HepG2 (cell line): ENCODE measurements at regions not wholly inside any gene's neighbourhood (a gene's known extent, or its start where the extent isn't known, plus 50 kb on each side); places are given as distances from the start of the nearest gene placed in this dataset.

Experiments
- ATAC-seq: fragments of 200-7000 bp; cut with Tn5 transposase; 3 replicates; pipeline ENCODE4 v1.9.1; 2020; ENCODE audit warnings: mild to moderate bottlenecking, moderate library complexity
- BruUV-seq: library from RNA; stranded (reverse); fragments of 400-500 nt; replicated peaks from 2 replicates; lab custom pipeline; 2021; lab: Mats Ljungman, UMichigan
- CTCF ChIA-PET: fragments of 300-600 bp; formaldehyde crosslinking; extraction: SDS; loops from one replicate; lab custom pipeline; 2021; ENCODE audit warnings: low total read pairs, inconsistent platforms, low intra/inter-chr PET ratio; lab: Yijun Ruan, JAX
- POLR2A ChIA-PET: fragments of 350-600 bp; sonication (Branson Sonifier 250); formaldehyde crosslinking; loops from one replicate; lab custom pipeline; 2020; ENCODE audit warnings: antibody characterized with exemption, inconsistent platforms; lab: Yijun Ruan, JAX
- DNase-seq: peaks from one replicate; pipeline ENCODE4 v3.0.0-alpha.2; 2015; ENCODE audit warnings: low spot score
- FAIRE-seq: peaks from 3 replicates; lab custom pipeline; 2011; peaks lifted over from hg19 to GRCh38; lab: Jason Lieb, UNC
- H2AFZ ChIP-seq: one replicate; pipeline ENCODE4 v1.6.1; 2011; ENCODE audit warnings: low read length, inconsistent platforms
- H3K27ac ChIP-seq: fragments of 300-600 bp; 3 replicates; pipeline ENCODE4 v1.8.0; 2011; ENCODE audit warnings: mixed run types, mild to moderate bottlenecking, mixed read lengths, low read length, inconsistent platforms; ENCODE audit not compliant: insufficient read depth; ENCODE audit errors: extremely low read length
- H3K27me3 ChIP-seq, 2 experiments: fragments of 200-600 bp in 1 of 2; 2 replicates in 1 of 2; 3 replicates in 1 of 2; pipeline versions ENCODE4 v1.6.0 to v1.8.0; 2011; ENCODE audit warnings: low read length in 2 of 2, mild to moderate bottlenecking in 2 of 2, moderate library complexity in 2 of 2, inconsistent platforms in 1 of 2; ENCODE audit not compliant: insufficient read depth in 2 of 2, control insufficient read depth in 1 of 2
- H3K36me3 ChIP-seq, 2 experiments: fragments of 200-600 bp in 1 of 2; replicated peaks in 1 of 2; 2 replicates in 1 of 2; 3 replicates in 1 of 2; pipeline versions ENCODE4 v1.5.1 to v1.8.0; 2011; ENCODE audit warnings: low read length in 2 of 2, inconsistent platforms in 1 of 2; ENCODE audit not compliant: insufficient read depth in 2 of 2, control insufficient read depth in 1 of 2
- H3K4me1 ChIP-seq: 2 replicates; pipeline ENCODE4 v1.5.1; 2012; ENCODE audit warnings: low read length, inconsistent platforms; ENCODE audit not compliant: insufficient read depth
- H3K4me2 ChIP-seq: 2 replicates; pipeline ENCODE4 v1.6.0; 2011; ENCODE audit warnings: low read depth, low read length, inconsistent platforms
- H3K4me3 ChIP-seq, 3 experiments: fragments of 200-600 bp in 1 of 3; sonication (generic), shearing (Covaris generic) in 1 of 3; replicated peaks in 1 of 3; 2 replicates each; pipeline ENCODE4 v1.5.1; 2011 to 2016; ENCODE audit warnings: low read length in 3 of 3, inconsistent platforms in 2 of 3, low read depth in 2 of 3, mild to moderate bottlenecking in 2 of 3, control low read depth in 1 of 3, mixed read lengths in 1 of 3; ENCODE audit not compliant: insufficient read depth in 1 of 3
- H3K79me2 ChIP-seq: one replicate; pipeline ENCODE4 v1.6.1; 2011; ENCODE audit warnings: low read length, inconsistent platforms; ENCODE audit not compliant: insufficient read depth
- H3K9ac ChIP-seq: 2 replicates; pipeline ENCODE4 v1.6.0; 2011; ENCODE audit warnings: mild to moderate bottlenecking, low read depth, low read length, inconsistent platforms; ENCODE audit not compliant: insufficient read depth
- H3K9me3 ChIP-seq: 2 replicates; pipeline ENCODE4 v1.5.1; 2012; ENCODE audit warnings: mild to moderate bottlenecking, low read length
- H4K20me1 ChIP-seq: 2 replicates; pipeline ENCODE4 v1.6.0; 2011; ENCODE audit warnings: inconsistent platforms, mild to moderate bottlenecking, low read length, moderate library complexity; ENCODE audit not compliant: insufficient read depth
- ARID2 ChIP-seq: sonication (generic); formaldehyde crosslinking; IDR thresholded peaks from 2 replicates; pipeline ENCODE4 v1.8.1; 2022; ENCODE audit warnings: mild to moderate bottlenecking, missing genetic modification reagents, borderline replicate concordance
- ATF3 ChIP-seq: sonication (generic); formaldehyde crosslinking; IDR thresholded peaks from 2 replicates; pipeline ENCODE4 v1.4.0; 2020; ENCODE audit warnings: missing genetic modification reagents
- DPF2 ChIP-seq: sonication (generic); formaldehyde crosslinking; IDR thresholded peaks from 2 replicates; pipeline ENCODE4 v1.4.0; 2020; ENCODE audit warnings: mild to moderate bottlenecking, low read depth, missing genetic modification reagents, borderline replicate concordance
- NR2F6 ChIP-seq, 2 experiments: IDR thresholded peaks; 2 replicates each; pipeline ENCODE4 v1.6.1; 2016; ENCODE audit warnings: antibody characterized with exemption in 1 of 2, mild to moderate bottlenecking in 1 of 2
- ZNF33B ChIP-seq: sonication (generic); formaldehyde crosslinking; IDR thresholded peaks from 2 replicates; pipeline ENCODE4 v1.5.1; 2020; ENCODE audit warnings: mild to moderate bottlenecking, missing genetic modification reagents
- ZNF550 ChIP-seq: sonication (generic); formaldehyde crosslinking; IDR thresholded peaks from 2 replicates; pipeline ENCODE4 v1.4.0; 2020; ENCODE audit warnings: mild to moderate bottlenecking, missing genetic modification reagents, borderline replicate concordance
- ZNF83 ChIP-seq: sonication (generic); formaldehyde crosslinking; IDR thresholded peaks from 2 replicates; pipeline ENCODE4 v1.4.0; 2020; ENCODE audit warnings: missing genetic modification reagents, mild to moderate bottlenecking, borderline replicate concordance
- WGBS: methylation state at CpG from one replicate; pipeline ENCODE4 v1.1.6; 2017; ENCODE audit warnings: low lambda C conversion rate; 5-methylcytosine and 5-hydroxymethylcytosine counted together
- in situ Hi-C: cut with HindIII; loops from 2 replicates; pipeline ENCODE4 v1.10.0; 2017; ENCODE audit warnings: low pct_unique_long_range_greater_than_20kb; ENCODE audit not compliant: extremely low pct_ligation_motif_present
- intact Hi-C: fragments of 100-400 bp; cut with micrococcal nuclease; formaldehyde crosslinking; loops from one replicate; pipeline ENCODE4 v1.10.0; 2022; ENCODE audit not compliant: unreplicated experiment
- TF ChIP-seq, protein P1 (sequence below): sonication (generic); formaldehyde crosslinking; IDR thresholded peaks from 2 replicates; pipeline ENCODE4 v1.4.0; 2020; ENCODE audit warnings: missing genetic modification reagents
- TF ChIP-seq, protein P2 (sequence below), 2 experiments: fragments of 450-650 bp in 1 of 2; sonication (generic) in 1 of 2; formaldehyde crosslinking in 1 of 2; IDR thresholded peaks; 2 replicates each; pipeline versions ENCODE4 v1.6.1 to v1.8.0; 2016 to 2022; ENCODE audit warnings: antibody characterized with exemption in 1 of 2, mild to moderate bottlenecking in 1 of 2, missing genetic modification reagents in 1 of 2

DNA sequence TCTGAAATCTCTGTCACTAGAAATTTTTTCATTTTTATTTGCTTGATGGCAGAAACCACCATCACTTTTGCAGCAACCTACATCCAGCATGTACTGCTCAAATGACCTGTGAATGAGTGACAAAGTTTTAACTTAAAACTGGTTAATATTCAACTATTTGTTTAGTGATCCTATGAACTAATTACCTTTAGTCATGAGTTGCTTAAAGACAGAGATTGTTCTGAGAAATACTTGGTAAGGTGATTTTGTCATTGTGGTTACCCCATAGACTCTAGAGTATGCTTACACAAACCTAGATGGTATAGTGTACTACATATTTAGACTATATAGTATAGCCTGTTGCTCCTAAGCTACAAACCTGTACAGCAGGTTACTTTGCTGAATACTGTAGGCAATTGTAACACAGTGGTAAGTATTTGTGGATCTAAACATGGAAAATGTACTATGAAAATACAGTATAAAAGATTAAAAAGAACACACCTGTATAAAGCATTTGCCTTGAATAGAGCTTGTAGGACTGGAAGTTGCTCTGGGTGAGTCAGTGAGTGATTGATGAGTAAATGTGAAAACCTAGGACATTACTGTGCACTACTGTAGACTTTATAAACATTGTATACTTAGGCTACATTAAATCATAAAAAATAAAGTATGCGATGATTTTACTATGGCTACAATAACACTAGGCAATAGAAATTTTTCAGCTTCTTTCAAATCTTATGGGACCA is 256.6 kb upstream of the PPFIA2 start (continued):
- TF ChIP-seq, protein P1, sequence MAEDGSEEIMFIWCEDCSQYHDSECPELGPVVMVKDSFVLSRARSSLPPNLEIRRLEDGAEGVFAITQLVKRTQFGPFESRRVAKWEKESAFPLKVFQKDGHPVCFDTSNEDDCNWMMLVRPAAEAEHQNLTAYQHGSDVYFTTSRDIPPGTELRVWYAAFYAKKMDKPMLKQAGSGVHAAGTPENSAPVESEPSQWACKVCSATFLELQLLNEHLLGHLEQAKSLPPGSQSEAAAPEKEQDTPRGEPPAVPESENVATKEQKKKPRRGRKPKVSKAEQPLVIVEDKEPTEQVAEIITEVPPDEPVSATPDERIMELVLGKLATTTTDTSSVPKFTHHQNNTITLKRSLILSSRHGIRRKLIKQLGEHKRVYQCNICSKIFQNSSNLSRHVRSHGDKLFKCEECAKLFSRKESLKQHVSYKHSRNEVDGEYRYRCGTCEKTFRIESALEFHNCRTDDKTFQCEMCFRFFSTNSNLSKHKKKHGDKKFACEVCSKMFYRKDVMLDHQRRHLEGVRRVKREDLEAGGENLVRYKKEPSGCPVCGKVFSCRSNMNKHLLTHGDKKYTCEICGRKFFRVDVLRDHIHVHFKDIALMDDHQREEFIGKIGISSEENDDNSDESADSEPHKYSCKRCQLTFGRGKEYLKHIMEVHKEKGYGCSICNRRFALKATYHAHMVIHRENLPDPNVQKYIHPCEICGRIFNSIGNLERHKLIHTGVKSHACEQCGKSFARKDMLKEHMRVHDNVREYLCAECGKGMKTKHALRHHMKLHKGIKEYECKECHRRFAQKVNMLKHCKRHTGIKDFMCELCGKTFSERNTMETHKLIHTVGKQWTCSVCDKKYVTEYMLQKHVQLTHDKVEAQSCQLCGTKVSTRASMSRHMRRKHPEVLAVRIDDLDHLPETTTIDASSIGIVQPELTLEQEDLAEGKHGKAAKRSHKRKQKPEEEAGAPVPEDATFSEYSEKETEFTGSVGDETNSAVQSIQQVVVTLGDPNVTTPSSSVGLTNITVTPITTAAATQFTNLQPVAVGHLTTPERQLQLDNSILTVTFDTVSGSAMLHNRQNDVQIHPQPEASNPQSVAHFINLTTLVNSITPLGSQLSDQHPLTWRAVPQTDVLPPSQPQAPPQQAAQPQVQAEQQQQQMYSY (CRISPR knock-in tag), result no peak
- TF ChIP-seq ATF3 (no peak), ZNF83 (no peak), ZNF550 (CRISPR knock-in tag) (no peak), ZNF33B (CRISPR knock-in tag) (no peak), NR2F6 (IDR thresholded peaks at IDR 0.05) (no peak), NR2F6 (CRISPR knock-in tag; IDR thresholded peaks at IDR 0.05) (no peak), ARID2 (CRISPR knock-in tag) (no peak)

DNA sequence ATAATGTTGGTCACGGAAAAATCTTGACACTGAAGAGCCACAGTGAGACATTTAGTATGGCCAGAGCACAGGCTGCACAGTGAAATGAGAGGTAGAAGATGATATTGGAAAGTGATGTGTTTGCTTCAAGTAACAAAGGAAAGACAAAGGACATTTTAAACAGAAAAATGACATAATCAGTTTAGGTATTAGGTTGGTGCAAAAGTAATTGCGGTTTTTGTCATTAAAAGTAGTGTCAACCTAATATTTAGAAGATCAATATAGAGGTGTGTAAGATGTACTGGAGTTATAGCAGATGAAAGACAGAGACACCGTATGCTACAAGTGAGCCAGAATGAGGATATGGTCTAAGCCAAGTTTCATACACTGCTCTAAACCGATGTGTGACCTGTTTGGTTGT is 253.0 kb upstream of the PPFIA2 start:
- DNase-seq, result no peak
- H3K36me3 ChIP-seq, result no peaks in the 10 kb centered on the region
- no peaks in the 10 kb centered on the region for H4K20me1 ChIP-seq
- ATAC-seq, result no peak
- intact Hi-C loops (loop anchor here (10.0 kb wide), 1 partner anchor 367 kb away; no protein-coding TSS in a partner anchor), in situ Hi-C loops (no loop called here)
- POLR2A ChIA-PET, result no interaction called here
- 15% methylated on average over 4 of the region's 4 CpGs for WGBS
- no peak overlapping the region for H2AFZ ChIP-seq
- CTCF ChIA-PET, result no interaction called here
- BruUV-seq, result no TSS peak
- no peak overlapping the region for H3K4me2 ChIP-seq
- TF ChIP-seq DPF2 (CRISPR knock-in tag), result no peak
- TF ChIP-seq, protein P2, sequence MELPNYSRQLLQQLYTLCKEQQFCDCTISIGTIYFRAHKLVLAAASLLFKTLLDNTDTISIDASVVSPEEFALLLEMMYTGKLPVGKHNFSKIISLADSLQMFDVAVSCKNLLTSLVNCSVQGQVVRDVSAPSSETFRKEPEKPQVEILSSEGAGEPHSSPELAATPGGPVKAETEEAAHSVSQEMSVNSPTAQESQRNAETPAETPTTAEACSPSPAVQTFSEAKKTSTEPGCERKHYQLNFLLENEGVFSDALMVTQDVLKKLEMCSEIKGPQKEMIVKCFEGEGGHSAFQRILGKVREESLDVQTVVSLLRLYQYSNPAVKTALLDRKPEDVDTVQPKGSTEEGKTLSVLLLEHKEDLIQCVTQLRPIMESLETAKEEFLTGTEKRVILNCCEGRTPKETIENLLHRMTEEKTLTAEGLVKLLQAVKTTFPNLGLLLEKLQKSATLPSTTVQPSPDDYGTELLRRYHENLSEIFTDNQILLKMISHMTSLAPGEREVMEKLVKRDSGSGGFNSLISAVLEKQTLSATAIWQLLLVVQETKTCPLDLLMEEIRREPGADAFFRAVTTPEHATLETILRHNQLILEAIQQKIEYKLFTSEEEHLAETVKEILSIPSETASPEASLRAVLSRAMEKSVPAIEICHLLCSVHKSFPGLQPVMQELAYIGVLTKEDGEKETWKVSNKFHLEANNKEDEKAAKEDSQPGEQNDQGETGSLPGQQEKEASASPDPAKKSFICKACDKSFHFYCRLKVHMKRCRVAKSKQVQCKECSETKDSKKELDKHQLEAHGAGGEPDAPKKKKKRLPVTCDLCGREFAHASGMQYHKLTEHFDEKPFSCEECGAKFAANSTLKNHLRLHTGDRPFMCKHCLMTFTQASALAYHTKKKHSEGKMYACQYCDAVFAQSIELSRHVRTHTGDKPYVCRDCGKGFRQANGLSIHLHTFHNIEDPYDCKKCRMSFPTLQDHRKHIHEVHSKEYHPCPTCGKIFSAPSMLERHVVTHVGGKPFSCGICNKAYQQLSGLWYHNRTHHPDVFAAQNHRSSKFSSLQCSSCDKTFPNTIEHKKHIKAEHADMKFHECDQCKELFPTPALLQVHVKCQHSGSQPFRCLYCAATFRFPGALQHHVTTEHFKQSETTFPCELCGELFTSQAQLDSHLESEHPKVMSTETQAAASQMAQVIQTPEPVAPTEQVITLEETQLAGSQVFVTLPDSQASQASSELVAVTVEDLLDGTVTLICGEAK (IDR thresholded peaks at IDR 0.05), result peak; percentile 88
- TF ChIP-seq, protein P2 (CRISPR knock-in tag; IDR thresholded peaks at IDR 0.05), result no peak
- H3K9ac ChIP-seq, result no peak overlapping the region
- H3K79me2 ChIP-seq, result no peaks in the 10 kb centered on the region
- H3K4me3 ChIP-seq, result no peak overlapping the region
- no peaks in the 10 kb centered on the region for H3K4me1 ChIP-seq
- peaks cover 45% of the 10 kb centered on the region for H3K9me3 ChIP-seq
- no peak overlapping the region for H3K27ac ChIP-seq
- no peak for FAIRE-seq
- no peaks in the 10 kb centered on the region for H3K27me3 ChIP-seq
